ENCODE measurements at regions not wholly inside any gene's neighbourhood (a gene's known extent, or its start where the extent isn't known, plus 50 kb on each side); places are given as distances from the start of the nearest gene placed in this dataset.
A peak's percentile ranks its signal among the peaks of the same experiment; 100 is the strongest.

- no peaks in the 10 kb centered on the region for H3K27me3 ChIP-seq (ENCODE audit: insufficient read depth, low read length)
- H3K79me2 ChIP-seq (ENCODE audit: insufficient read depth, low read length): no peaks in the 10 kb centered on the region
- no peaks in the 10 kb centered on the region for H3F3A ChIP-seq (ENCODE audit: insufficient read depth, low read length)
- H3K27ac ChIP-seq (ENCODE audit: low read depth, low read length, poor library complexity, severe bottlenecking): peak overlapping the region; percentile 43
- H3K36me3 ChIP-seq (ENCODE audit: insufficient read depth, low read length): no peaks in the 10 kb centered on the region; the same call in 1 of the 2 replicates
- H3K4me1 ChIP-seq (ENCODE audit: insufficient read depth, low read length, severe bottlenecking): peaks cover 16% of the 10 kb centered on the region
- peak overlapping the region; percentile 99 for H2AFZ ChIP-seq (ENCODE audit: low read length)
- H4K20me1 ChIP-seq (ENCODE audit: insufficient read depth, low read length): no peaks in the 10 kb centered on the region
- peak overlapping the region; percentile 59 for H3K9ac ChIP-seq (ENCODE audit: low read length)
- H3K9me2 ChIP-seq (ENCODE audit: low read depth, low read length): no peaks in the 10 kb centered on the region
- H3K9me3 ChIP-seq (ENCODE audit: low read length): 0 out of 2 replicates have a peak, but pooled peaks cover 5% of the 10 kb centered on the region
- no peak for TF ChIP-seq EZH2 (IDR thresholded peaks at IDR 0.05; ENCODE audit: borderline replicate concordance, low read length)
- TF ChIP-seq, protein P1, sequence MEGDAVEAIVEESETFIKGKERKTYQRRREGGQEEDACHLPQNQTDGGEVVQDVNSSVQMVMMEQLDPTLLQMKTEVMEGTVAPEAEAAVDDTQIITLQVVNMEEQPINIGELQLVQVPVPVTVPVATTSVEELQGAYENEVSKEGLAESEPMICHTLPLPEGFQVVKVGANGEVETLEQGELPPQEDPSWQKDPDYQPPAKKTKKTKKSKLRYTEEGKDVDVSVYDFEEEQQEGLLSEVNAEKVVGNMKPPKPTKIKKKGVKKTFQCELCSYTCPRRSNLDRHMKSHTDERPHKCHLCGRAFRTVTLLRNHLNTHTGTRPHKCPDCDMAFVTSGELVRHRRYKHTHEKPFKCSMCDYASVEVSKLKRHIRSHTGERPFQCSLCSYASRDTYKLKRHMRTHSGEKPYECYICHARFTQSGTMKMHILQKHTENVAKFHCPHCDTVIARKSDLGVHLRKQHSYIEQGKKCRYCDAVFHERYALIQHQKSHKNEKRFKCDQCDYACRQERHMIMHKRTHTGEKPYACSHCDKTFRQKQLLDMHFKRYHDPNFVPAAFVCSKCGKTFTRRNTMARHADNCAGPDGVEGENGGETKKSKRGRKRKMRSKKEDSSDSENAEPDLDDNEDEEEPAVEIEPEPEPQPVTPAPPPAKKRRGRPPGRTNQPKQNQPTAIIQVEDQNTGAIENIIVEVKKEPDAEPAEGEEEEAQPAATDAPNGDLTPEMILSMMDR (IDR thresholded peaks at IDR 0.05; ENCODE audit: low read length): peak; percentile 94
- H3K4me2 ChIP-seq (ENCODE audit: low read length): peak overlapping the region; percentile 83
- H3K4me3 ChIP-seq (ENCODE audit: low read depth, low read length, poor library complexity, severe bottlenecking): peak overlapping the region; percentile 56
Observed at GRCh38 chr7:52017802-52018679, 701.4 kb upstream of the COBL start.

DNA sequence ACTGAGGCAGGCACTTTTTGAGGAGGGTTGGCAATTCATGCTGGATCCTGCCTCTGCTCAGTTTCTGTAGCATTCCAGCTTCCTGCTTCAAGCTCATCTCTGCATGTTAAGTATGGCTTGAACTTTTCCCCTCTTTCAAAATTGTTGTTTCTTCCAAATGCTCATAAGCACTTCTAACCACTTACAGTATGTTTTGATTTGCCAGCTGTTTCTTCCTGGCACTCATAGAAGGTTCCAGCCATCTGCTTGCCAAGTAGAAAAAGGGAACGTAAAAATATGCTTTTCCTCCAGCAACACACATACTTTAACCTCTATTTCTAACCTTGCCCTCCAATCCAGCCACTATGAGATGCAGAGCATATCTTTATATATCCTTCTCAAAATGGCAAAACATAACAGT lies 692.6 kb upstream of the COBL start:
- H3K9me2 ChIP-seq (ENCODE audit: low read depth, low read length): no peaks in the 10 kb centered on the region
- no peak overlapping the region for H3K9ac ChIP-seq (ENCODE audit: low read length)
- no peaks in the 10 kb centered on the region for H3K4me1 ChIP-seq (ENCODE audit: insufficient read depth, low read length, severe bottlenecking)
- no peak overlapping the region for H3K27ac ChIP-seq (ENCODE audit: low read depth, low read length, poor library complexity, severe bottlenecking)
- no peak overlapping the region for H3K4me3 ChIP-seq (ENCODE audit: low read depth, low read length, poor library complexity, severe bottlenecking)
- no peaks in the 10 kb centered on the region for H3K36me3 ChIP-seq (ENCODE audit: insufficient read depth, low read length)
- H3K27me3 ChIP-seq (ENCODE audit: insufficient read depth, low read length): no peaks in the 10 kb centered on the region
- H3K9me3 ChIP-seq (ENCODE audit: low read length): no peaks in the 10 kb centered on the region
- no peaks in the 10 kb centered on the region for H4K20me1 ChIP-seq (ENCODE audit: insufficient read depth, low read length)
- no peaks in the 10 kb centered on the region for H3K79me2 ChIP-seq (ENCODE audit: insufficient read depth, low read length)
- H3F3A ChIP-seq (ENCODE audit: insufficient read depth, low read length): no peaks in the 10 kb centered on the region
- TF ChIP-seq EZH2 (IDR thresholded peaks at IDR 0.05; ENCODE audit: borderline replicate concordance, low read length): no peak
- TF ChIP-seq, protein P1 (IDR thresholded peaks at IDR 0.05; ENCODE audit: low read length): no peak
- H2AFZ ChIP-seq (ENCODE audit: low read length): no peak overlapping the region
- no peak overlapping the region for H3K4me2 ChIP-seq (ENCODE audit: low read length)

DNA sequence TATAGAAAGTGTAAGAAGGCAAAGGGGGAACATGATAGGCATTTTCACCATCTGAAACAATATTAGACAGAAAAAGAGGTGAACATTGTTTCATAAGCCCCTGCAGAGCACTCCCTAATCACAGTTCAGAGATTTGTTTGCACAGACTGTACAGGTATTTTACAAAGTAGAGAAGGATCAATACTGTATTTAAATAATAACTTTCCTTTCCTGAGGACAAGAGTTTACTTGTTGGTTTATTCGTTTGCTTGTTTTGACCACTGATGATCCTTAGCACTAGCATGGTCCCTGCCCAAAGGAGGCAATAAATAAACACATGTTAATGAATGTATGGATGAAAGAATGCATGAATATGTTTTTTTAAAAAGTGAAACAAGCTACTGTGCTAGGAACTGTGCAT lies 690.1 kb upstream of the COBL start:
- TF ChIP-seq, protein P1 (IDR thresholded peaks at IDR 0.05; ENCODE audit: low read length): no peak
- no peak for TF ChIP-seq EZH2 (IDR thresholded peaks at IDR 0.05; ENCODE audit: borderline replicate concordance, low read length)
- H3K27ac ChIP-seq (ENCODE audit: low read depth, low read length, poor library complexity, severe bottlenecking): no peak overlapping the region
- no peaks in the 10 kb centered on the region for H3K79me2 ChIP-seq (ENCODE audit: insufficient read depth, low read length)
- no peaks in the 10 kb centered on the region for H3K4me1 ChIP-seq (ENCODE audit: insufficient read depth, low read length, severe bottlenecking)
- no peaks in the 10 kb centered on the region for H3K36me3 ChIP-seq (ENCODE audit: insufficient read depth, low read length)
- H3K9ac ChIP-seq (ENCODE audit: low read length): no peak overlapping the region
- no peaks in the 10 kb centered on the region for H3K9me2 ChIP-seq (ENCODE audit: low read depth, low read length)
- H2AFZ ChIP-seq (ENCODE audit: low read length): no peak overlapping the region
- H3F3A ChIP-seq (ENCODE audit: insufficient read depth, low read length): no peaks in the 10 kb centered on the region
- H4K20me1 ChIP-seq (ENCODE audit: insufficient read depth, low read length): no peaks in the 10 kb centered on the region
- no peak overlapping the region for H3K4me3 ChIP-seq (ENCODE audit: low read depth, low read length, poor library complexity, severe bottlenecking)
- H3K9me3 ChIP-seq (ENCODE audit: low read length): no peaks in the 10 kb centered on the region
- H3K4me2 ChIP-seq (ENCODE audit: low read length): no peak overlapping the region
- no peaks in the 10 kb centered on the region for H3K27me3 ChIP-seq (ENCODE audit: insufficient read depth, low read length)

Data from OCI-LY1 (cell line).